ENCODE measurements at regions not wholly inside any gene's neighbourhood (a gene's known extent, or its start where the extent isn't known, plus 50 kb on each side); places are given as distances from the start of the nearest gene placed in this dataset.

DNA sequence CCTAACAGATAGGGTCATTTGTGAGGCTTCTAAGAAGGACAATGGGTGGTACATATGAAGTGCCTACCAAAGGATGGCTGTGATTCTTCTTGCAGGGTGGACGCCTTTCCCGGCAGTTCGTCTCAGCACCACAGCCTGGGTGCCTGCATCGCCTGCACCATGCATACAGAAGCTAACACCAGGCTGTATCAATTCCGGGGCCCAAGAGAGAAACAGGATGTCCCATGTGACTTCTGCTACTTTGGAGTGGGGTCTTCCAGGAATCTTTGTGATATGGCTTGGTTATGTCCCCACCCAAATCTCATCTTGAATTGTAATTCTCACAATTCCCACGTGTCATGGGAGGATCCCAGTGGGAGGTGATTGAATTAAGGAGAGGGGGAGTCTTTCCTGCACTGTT, 251.6 kb upstream of the TNRC6C start:
- TF ChIP-seq ZNF629 (CRISPR knock-in tag; conservative IDR thresholded peaks at IDR 0.05) (0 out of 2 replicates have a peak, but pooled peaks have one; percentile 14), KDM2A (CRISPR knock-in tag; IDR thresholded peaks at IDR 0.05; ENCODE audit: borderline replicate concordance, low read depth) (no peak), CBX2 (IDR thresholded peaks at IDR 0.05; ENCODE audit: low read depth, low read length) (no peak), CBX2 (CRISPR knock-in tag; IDR thresholded peaks at IDR 0.05; ENCODE audit: low read depth) (no peak)
- CTCF ChIA-PET (ENCODE audit: low intra/inter-chr PET ratio, low total read pairs), result no interaction called here
- BruUV-seq (replicated peaks), result no TSS peak
- no peak overlapping the region for H3K9ac ChIP-seq (ENCODE audit: insufficient read depth, low read depth, low read length)
- peaks cover 30% of the 10 kb centered on the region for H3K9me3 ChIP-seq (ENCODE audit: low read length)
- ATAC-seq (no peak), FAIRE-seq (no peak), DNase-seq (ENCODE audit: low spot score) (no peak)
- intact Hi-C loops (cut with micrococcal nuclease; ENCODE audit: unreplicated experiment) (no loop called here), in situ Hi-C loops (cut with HindIII; ENCODE audit: extremely low pct_ligation_motif_present, low pct_unique_long_range_greater_than_20kb) (no loop called here)
- peaks cover 0 to 47% of the 10 kb centered on the region in 2 experiments; a peak in 4 of 5 replicates for H3K27me3 ChIP-seq (ENCODE audit: control insufficient read depth in 1 of 2, insufficient read depth in 2 of 2, low read length in 2 of 2)
- no peak overlapping the region for H2AFZ ChIP-seq (ENCODE audit: low read length)
- no peaks in the 10 kb centered on the region for H3K4me1 ChIP-seq (ENCODE audit: insufficient read depth, low read length)
- WGBS (ENCODE audit: low lambda C conversion rate), result 27% methylated on average over 6 of the region's 6 CpGs
- no peaks in the 10 kb centered on the region for H3K36me3 ChIP-seq (replicated peaks in 1 of 2; ENCODE audit: control insufficient read depth in 1 of 2, insufficient read depth in 2 of 2, low read length in 2 of 2)
- no peaks in the 10 kb centered on the region for H3K79me2 ChIP-seq (ENCODE audit: insufficient read depth, low read length)
- no peak overlapping the region for H3K27ac ChIP-seq (ENCODE audit: extremely low read length, insufficient read depth, low read length)
- no peak overlapping the region for H3K4me3 ChIP-seq (replicated peaks in 1 of 3; ENCODE audit: insufficient read depth in 1 of 3, low read depth in 2 of 3, low read length in 3 of 3)
- no peaks in the 10 kb centered on the region for H4K20me1 ChIP-seq (ENCODE audit: insufficient read depth, low read length)
- H3K4me2 ChIP-seq (ENCODE audit: low read depth, low read length), result no peak overlapping the region
- POLR2A ChIA-PET, result no interaction called here

DNA sequence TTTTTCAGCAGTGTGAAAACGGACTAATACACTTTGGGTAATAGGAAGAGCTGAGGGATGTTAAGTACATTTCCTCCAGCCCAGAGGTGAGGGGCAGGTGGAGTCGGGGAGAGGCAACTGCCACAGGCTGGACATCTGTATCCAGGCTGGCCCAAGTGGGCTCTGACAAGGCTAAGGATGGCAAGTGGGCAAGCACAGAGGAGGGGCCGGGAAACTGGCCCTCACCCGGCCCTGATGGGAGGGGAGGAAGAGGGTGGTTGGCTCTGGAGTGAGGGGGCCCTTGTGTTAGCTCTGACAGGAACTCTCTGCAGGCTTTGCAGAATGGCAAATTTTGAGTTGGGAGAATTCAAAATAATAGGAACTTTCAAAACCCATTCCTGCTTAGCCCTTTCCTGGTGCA, 251.0 kb upstream of the TNRC6C start:
- no peak for DNase-seq (ENCODE audit: low spot score)
- Histone ChIP-seq H3K27ac (ENCODE audit: extremely low read length, insufficient read depth, low read length) (no peak overlapping the region), H2AFZ (ENCODE audit: low read length) (no peak overlapping the region), H3K9me3 (ENCODE audit: low read length) (peaks cover 24% of the 10 kb centered on the region), H3K4me1 (ENCODE audit: insufficient read depth, low read length) (no peaks in the 10 kb centered on the region), H3K27me3 (ENCODE audit: control insufficient read depth in 1 of 2, insufficient read depth in 2 of 2, low read length in 2 of 2) (peaks cover 0 to 42% of the 10 kb centered on the region in 2 experiments; a peak in 4 of 5 replicates), H3K4me3 (replicated peaks in 1 of 3; ENCODE audit: insufficient read depth in 1 of 3, low read depth in 2 of 3, low read length in 3 of 3) (no peak overlapping the region), H3K4me2 (ENCODE audit: low read depth, low read length) (no peak overlapping the region), H3K79me2 (ENCODE audit: insufficient read depth, low read length) (no peaks in the 10 kb centered on the region), H3K36me3 (replicated peaks in 1 of 2; ENCODE audit: control insufficient read depth in 1 of 2, insufficient read depth in 2 of 2, low read length in 2 of 2) (no peaks in the 10 kb centered on the region), H3K9ac (ENCODE audit: insufficient read depth, low read depth, low read length) (no peak overlapping the region), H4K20me1 (ENCODE audit: insufficient read depth, low read length) (no peaks in the 10 kb centered on the region)
- in situ Hi-C loops (cut with HindIII; ENCODE audit: extremely low pct_ligation_motif_present, low pct_unique_long_range_greater_than_20kb) (no loop called here), intact Hi-C loops (cut with micrococcal nuclease; ENCODE audit: unreplicated experiment) (no loop called here)
- WGBS (ENCODE audit: low lambda C conversion rate), result 9% methylated on average over 4 of the region's 4 CpGs
- FAIRE-seq, result no peak
- ATAC-seq, result no peak
- CTCF ChIA-PET (ENCODE audit: low intra/inter-chr PET ratio, low total read pairs), result no interaction called here
- POLR2A ChIA-PET, result no interaction called here
- BruUV-seq (replicated peaks), result no TSS peak
- TF ChIP-seq ZNF557 (CRISPR knock-in tag; IDR thresholded peaks at IDR 0.05), result no peak
- TF ChIP-seq CENPT (CRISPR knock-in tag; IDR thresholded peaks at IDR 0.05; ENCODE audit: low read depth), result no peak
- TF ChIP-seq ELF3 (CRISPR knock-in tag; IDR thresholded peaks at IDR 0.05), result no peak
- TF ChIP-seq ZNF672 (CRISPR knock-in tag; IDR thresholded peaks at IDR 0.05), result no peak
- TF ChIP-seq IRF2 (CRISPR knock-in tag; IDR thresholded peaks at IDR 0.05), result no peak
- TF ChIP-seq ZFP36L2 (CRISPR knock-in tag; IDR thresholded peaks at IDR 0.05), result no peak
- TF ChIP-seq MBD4 (IDR thresholded peaks at IDR 0.05; ENCODE audit: borderline replicate concordance, low read length), result no peak
- TF ChIP-seq, protein P1, sequence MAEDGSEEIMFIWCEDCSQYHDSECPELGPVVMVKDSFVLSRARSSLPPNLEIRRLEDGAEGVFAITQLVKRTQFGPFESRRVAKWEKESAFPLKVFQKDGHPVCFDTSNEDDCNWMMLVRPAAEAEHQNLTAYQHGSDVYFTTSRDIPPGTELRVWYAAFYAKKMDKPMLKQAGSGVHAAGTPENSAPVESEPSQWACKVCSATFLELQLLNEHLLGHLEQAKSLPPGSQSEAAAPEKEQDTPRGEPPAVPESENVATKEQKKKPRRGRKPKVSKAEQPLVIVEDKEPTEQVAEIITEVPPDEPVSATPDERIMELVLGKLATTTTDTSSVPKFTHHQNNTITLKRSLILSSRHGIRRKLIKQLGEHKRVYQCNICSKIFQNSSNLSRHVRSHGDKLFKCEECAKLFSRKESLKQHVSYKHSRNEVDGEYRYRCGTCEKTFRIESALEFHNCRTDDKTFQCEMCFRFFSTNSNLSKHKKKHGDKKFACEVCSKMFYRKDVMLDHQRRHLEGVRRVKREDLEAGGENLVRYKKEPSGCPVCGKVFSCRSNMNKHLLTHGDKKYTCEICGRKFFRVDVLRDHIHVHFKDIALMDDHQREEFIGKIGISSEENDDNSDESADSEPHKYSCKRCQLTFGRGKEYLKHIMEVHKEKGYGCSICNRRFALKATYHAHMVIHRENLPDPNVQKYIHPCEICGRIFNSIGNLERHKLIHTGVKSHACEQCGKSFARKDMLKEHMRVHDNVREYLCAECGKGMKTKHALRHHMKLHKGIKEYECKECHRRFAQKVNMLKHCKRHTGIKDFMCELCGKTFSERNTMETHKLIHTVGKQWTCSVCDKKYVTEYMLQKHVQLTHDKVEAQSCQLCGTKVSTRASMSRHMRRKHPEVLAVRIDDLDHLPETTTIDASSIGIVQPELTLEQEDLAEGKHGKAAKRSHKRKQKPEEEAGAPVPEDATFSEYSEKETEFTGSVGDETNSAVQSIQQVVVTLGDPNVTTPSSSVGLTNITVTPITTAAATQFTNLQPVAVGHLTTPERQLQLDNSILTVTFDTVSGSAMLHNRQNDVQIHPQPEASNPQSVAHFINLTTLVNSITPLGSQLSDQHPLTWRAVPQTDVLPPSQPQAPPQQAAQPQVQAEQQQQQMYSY (CRISPR knock-in tag; IDR thresholded peaks at IDR 0.05), result no peak

Measured in HepG2 (cell line).